Right renal pelvis (tissue), 4 donors: ENCODE measurements at regions not wholly inside any gene's neighbourhood (a gene's known extent, or its start where the extent isn't known, plus 50 kb on each side); places are given as distances from the start of the nearest gene placed in this dataset.
"Not testable (repeated sequence)": the region's sequence is repeated elsewhere in the genome, so short reads cannot be mapped to it uniquely, and the experiment has no call there.

ENCODE experiments used
- DNase-seq, 4 donors: peaks; one replicate each; pipeline ENCODE4 v3.0.0-alpha.2; 2013; ENCODE audit warnings: low read depth in 4 of 4, low spot score in 3 of 4, missing footprints in 1 of 4

DNA sequence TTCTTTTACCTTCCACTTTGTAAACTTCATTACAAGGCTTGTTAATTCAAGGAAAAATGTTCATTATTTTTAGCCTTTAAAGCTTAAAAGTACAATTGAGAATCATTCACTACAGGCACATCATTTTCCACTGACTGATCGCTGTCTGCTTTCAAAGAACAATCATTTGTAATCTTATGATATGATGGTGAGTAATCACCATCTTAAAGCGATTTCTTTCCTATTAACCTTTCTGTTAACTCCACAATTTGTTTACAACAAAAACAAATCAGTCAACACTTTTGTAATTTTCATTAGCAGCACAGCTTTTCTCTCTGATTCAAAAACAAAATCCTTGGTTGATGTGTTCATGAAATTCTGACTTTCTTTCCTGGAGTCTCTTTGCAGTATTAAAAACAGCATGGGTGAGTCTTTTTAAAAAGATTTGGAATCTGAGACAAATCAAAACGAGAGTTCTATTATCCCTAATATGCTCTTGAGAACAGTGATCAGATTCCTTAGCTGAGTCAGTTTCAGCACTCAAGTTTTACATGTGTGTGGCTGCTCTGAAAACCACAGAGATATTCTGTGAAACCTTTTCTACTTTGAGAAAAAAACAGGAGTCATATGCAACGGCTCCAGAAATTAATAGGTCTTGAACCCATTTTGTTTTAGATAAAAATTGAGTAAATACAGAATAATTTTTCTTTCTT is 145.8 kb upstream of the TMPRSS15 start:
- no peak for DNase-seq

GRCh38 chr21:18550361-18550760 is 146.8 kb upstream of the TMPRSS15 start:
- no peak for DNase-seq

- no peak for DNase-seq
Observed at GRCh38 chr21:18553786-18554185, 150.2 kb upstream of the TMPRSS15 start.

GRCh38 chr21:18567770-18568169 is 164.2 kb upstream of the TMPRSS15 start:
- DNase-seq = not testable (repeated sequence)

GRCh38 chr21:18588001-18588662 is 184.5 kb upstream of the TMPRSS15 start:
- no peak for DNase-seq

- no peak for DNase-seq
Observed at GRCh38 chr21:18601146-18601545, 197.6 kb upstream of the TMPRSS15 start.

DNA sequence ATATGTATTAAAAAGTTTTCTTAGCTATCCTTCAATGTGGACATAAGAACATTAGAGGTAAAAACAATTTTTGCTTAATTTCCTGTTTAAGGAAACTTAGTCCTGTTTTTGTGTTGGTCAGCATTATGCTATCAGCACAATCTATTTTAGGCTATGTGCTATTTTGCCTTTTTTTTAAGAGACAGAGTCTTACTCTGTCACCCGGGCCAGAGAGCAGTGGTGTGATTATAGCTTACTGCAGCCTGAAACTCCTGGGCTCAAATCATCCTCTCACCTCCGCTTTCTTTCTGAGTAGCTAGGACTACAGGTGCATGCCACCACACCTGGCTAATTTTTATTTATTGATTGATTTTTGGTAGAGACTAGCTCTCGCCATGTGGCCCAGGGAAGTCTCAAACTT is 199.1 kb upstream of the TMPRSS15 start:
- DNase-seq = no peak

GRCh38 chr21:18603261-18603660 is 199.7 kb upstream of the TMPRSS15 start:
- no peak for DNase-seq

- no peak for DNase-seq
Observed at GRCh38 chr21:18603980-18604379, 200.4 kb upstream of the TMPRSS15 start.

DNA sequence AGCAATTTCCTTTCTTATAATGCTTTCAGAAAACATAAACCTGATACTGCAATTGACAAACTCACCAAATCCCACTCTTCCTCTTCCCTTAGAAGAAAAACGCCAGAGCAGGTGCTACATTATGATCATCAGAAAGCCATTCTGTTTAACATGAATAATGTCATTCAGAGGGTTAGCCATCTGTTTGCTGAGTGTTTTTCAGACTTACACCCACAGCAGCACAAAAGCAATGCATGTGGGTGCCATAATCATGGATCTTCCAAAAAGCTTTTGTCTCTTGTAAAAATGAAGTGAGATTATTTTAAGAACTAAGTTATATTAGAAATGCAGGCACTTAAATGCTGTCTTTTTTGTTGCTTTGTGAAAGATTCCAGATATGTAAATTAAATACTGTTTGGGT is 204.6 kb upstream of the TMPRSS15 start:
- no peak for DNase-seq

DNA sequence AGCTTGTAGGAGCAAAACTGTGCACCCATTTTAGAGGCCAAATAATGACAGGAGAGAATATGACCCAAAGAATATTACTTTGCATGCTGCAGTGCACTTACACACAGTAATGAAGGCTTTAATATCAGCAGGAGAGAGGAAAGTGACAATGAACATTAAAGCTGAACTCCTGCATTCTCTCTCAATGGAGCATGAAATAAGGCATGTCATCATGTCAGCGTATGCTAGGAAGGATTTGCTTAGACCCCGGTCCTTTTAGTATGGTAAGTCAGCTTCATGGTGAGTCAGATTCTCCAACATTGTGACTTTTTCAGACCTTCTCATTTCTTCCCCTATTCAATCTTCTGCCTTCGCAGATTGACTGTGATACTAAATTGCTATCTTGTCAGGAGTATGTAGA is 210.7 kb upstream of the TMPRSS15 start:
- no peak for DNase-seq

DNA sequence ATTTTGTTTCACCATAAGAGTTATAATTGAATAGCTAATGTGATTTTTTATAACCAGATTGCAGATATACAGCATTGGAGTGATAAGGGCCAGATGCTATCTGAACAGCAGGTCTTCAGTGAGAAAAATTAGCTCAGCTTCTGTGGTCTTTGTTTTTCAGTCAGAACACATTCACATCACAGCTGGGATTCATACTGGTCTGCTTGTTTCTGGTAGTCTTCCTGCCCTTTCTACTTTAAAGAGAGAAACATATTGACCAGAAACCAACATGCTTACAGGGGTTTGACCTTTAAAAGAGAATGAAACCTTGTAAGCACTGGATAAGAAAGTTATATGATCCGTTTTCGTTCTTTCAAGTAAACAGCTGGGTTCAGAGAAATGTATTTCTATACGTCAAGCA is 213.7 kb upstream of the TMPRSS15 start:
- DNase-seq = no peak

- DNase-seq = no peak
Observed at GRCh38 chr21:18620436-18620835, 216.9 kb upstream of the TMPRSS15 start.

- DNase-seq = no peak
Observed at GRCh38 chr21:18622383-18622782, 218.8 kb upstream of the TMPRSS15 start.

GRCh38 chr21:18630446-18630845 is 226.9 kb upstream of the TMPRSS15 start:
- no peak for DNase-seq

GRCh38 chr21:18636897-18637296 is 233.3 kb upstream of the TMPRSS15 start:
- no peak for DNase-seq

- no peak for DNase-seq
Observed at GRCh38 chr21:18646116-18646515, 242.5 kb upstream of the TMPRSS15 start.

- no peak for DNase-seq
Observed at GRCh38 chr21:18655931-18656330, 252.3 kb upstream of the TMPRSS15 start.

DNA sequence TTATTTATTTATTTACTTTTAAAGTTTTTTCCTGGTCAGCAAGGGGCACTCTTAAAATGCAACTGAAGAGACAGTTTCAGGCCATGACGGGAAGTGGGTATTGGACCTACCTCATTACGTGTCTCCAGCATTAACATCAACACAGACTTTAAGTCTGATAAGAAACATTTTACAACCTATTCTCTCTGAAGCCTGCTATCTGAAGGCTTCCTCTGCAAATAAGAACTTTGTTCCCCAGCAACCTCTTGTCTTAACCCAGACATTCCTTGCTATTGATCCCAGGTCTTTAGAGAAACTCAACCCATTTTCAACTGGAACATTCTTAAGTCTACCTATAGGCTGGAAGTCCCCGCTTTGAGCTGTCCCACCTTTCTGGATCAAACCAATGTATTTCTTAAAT is 258.3 kb upstream of the TMPRSS15 start:
- no peak for DNase-seq

- DNase-seq = no peak
Observed at GRCh38 chr21:18663663-18664062, 260.1 kb upstream of the TMPRSS15 start.

GRCh38 chr21:18666725-18667124 is 263.1 kb upstream of the TMPRSS15 start:
- no peak for DNase-seq

DNA sequence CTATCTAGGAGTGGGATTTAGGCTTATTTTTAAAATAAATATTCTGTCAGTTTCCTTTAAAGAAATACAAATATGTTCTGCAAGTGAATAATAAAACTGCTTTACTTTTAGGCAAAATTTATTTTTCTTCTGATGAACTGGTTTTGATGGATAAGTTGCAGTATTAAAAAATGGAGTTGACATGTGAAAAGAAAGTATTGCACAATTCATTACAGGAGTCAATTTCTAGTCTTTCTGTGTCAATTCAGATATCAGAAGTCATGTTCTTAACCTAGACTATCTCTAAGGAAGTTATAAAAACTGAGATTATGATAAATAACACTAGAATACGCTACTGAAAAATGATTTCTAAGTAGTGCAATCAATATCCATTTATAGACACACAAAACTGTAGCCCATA is 270.2 kb upstream of the TMPRSS15 start:
- no peak for DNase-seq

DNA sequence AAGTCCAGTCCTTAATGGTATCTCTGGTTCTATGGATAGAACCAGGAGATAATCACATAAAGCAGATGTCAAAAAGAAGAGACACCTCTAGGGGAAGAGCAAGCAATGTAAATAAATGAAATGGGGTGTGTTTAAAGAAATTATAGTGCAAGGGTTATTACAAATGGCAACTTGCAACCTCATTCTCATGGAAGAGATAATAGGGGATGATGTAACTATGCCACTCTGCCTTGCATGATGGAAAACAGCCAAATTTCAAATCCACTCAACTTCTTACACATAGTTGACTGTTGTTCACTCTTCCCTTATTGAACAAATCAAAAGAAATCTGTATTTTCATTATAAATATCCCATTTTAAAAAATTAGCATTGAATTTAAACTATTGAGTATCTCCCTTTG is 274.0 kb upstream of the TMPRSS15 start:
- DNase-seq = no peak
